H9 (cell line): ENCODE measurements at regions not wholly inside any gene's neighbourhood (a gene's known extent, or its start where the extent isn't known, plus 50 kb on each side); places are given as distances from the start of the nearest gene placed in this dataset.

Experiments
- DNase-seq: peaks from one replicate; pipeline ENCODE4 v3.0.0-alpha.2; 2017
- H2AFZ ChIP-seq: one replicate; pipeline ENCODE4 v1.6.1; 2013; ENCODE audit warnings: mild to moderate bottlenecking, low read length, control low read depth, moderate library complexity
- H2AK5ac ChIP-seq: 2 replicates; pipeline ENCODE4 v1.6.1; 2013; ENCODE audit warnings: low read length, control low read depth, mixed read lengths; ENCODE audit not compliant: insufficient read length
- H2BK120ac ChIP-seq: one replicate; pipeline ENCODE4 v1.6.1; 2013; ENCODE audit warnings: low read depth, mild to moderate bottlenecking, low read length, control low read depth, inconsistent platforms; ENCODE audit not compliant: poor library complexity, severe bottlenecking
- H2BK12ac ChIP-seq: 2 replicates; pipeline ENCODE4 v1.6.1; 2013; ENCODE audit warnings: low read length, control low read depth, mixed read lengths, low read depth; ENCODE audit not compliant: insufficient read length
- H2BK15ac ChIP-seq: 2 replicates; pipeline ENCODE4 v1.6.1; 2013; ENCODE audit warnings: low read depth, low read length, control low read depth
- H2BK20ac ChIP-seq: one replicate; pipeline ENCODE4 v1.6.1; 2013; ENCODE audit warnings: low read depth, mild to moderate bottlenecking, low read length, control low read depth, inconsistent platforms; ENCODE audit not compliant: poor library complexity, severe bottlenecking
- H2BK5ac ChIP-seq: 2 replicates; pipeline ENCODE4 v1.6.1; 2013; ENCODE audit warnings: low read length, control low read depth, mixed read lengths; ENCODE audit not compliant: insufficient read length
- H3K14ac ChIP-seq: 2 replicates; pipeline ENCODE4 v1.6.1; 2013; ENCODE audit warnings: low read length, control low read depth; ENCODE audit not compliant: insufficient read depth
- H3K18ac ChIP-seq: 2 replicates; pipeline ENCODE4 v1.6.1; 2013; ENCODE audit warnings: low read depth, mild to moderate bottlenecking, mixed read lengths, low read length, control low read depth; ENCODE audit not compliant: insufficient read length
- H3K23ac ChIP-seq: 2 replicates; pipeline ENCODE4 v1.6.1; 2013; ENCODE audit warnings: low read length, control low read depth, mixed read lengths, low read depth; ENCODE audit not compliant: insufficient read length
- H3K23me2 ChIP-seq: 2 replicates; pipeline ENCODE4 v1.6.1; 2013; ENCODE audit warnings: low read depth, mild to moderate bottlenecking, mixed read lengths, low read length, control low read depth; ENCODE audit not compliant: insufficient read length, poor library complexity, severe bottlenecking
- H3K27ac ChIP-seq: 2 replicates; pipeline ENCODE4 v1.5.1; 2013; ENCODE audit warnings: low read length, control low read depth, mixed read lengths, low read depth; ENCODE audit not compliant: insufficient read length
- H3K27me3 ChIP-seq: 2 replicates; pipeline ENCODE4 v1.6.1; 2013; ENCODE audit warnings: low read length, control low read depth, inconsistent platforms; ENCODE audit not compliant: insufficient read depth
- H3K4ac ChIP-seq: 2 replicates; pipeline ENCODE4 v1.6.1; 2013; ENCODE audit warnings: low read depth, mild to moderate bottlenecking, control low read depth, inconsistent platforms, low read length, moderate library complexity
- H3K4me1 ChIP-seq: 2 replicates; pipeline ENCODE4 v1.6.1; 2013; ENCODE audit warnings: low read length, control low read depth, inconsistent platforms; ENCODE audit not compliant: insufficient read depth
- H3K4me2 ChIP-seq: 2 replicates; pipeline ENCODE4 v1.6.1; 2013; ENCODE audit warnings: low read length, control low read depth, mixed read lengths; ENCODE audit not compliant: insufficient read length, insufficient read depth
- H3K56ac ChIP-seq: 2 replicates; pipeline ENCODE4 v1.6.1; 2013; ENCODE audit warnings: low read depth, mild to moderate bottlenecking, mixed read lengths, low read length, control low read depth; ENCODE audit not compliant: insufficient read length
- H3K79me1 ChIP-seq: 2 replicates; pipeline ENCODE4 v1.6.1; 2013; ENCODE audit warnings: low read depth, mild to moderate bottlenecking, moderate library complexity, low read length, control low read depth, inconsistent platforms; ENCODE audit not compliant: insufficient read depth, poor library complexity, severe bottlenecking
- H3K79me2 ChIP-seq: 2 replicates; pipeline ENCODE4 v1.6.1; 2013; ENCODE audit warnings: low read length, control low read depth, inconsistent platforms; ENCODE audit not compliant: insufficient read depth
- H3K9ac ChIP-seq: 2 replicates; pipeline ENCODE4 v1.6.1; 2013; ENCODE audit warnings: low read length, control low read depth, mixed read lengths; ENCODE audit not compliant: insufficient read length; ENCODE audit errors: extremely low read depth
- H3K9me3 ChIP-seq: one replicate; pipeline ENCODE4 v1.6.1; 2013; ENCODE audit warnings: low read depth, low read length, inconsistent platforms; ENCODE audit not compliant: control insufficient read depth
- H3T11ph ChIP-seq: one replicate; pipeline ENCODE4 v1.6.1; 2013; ENCODE audit warnings: mild to moderate bottlenecking, low read length, control low read depth, inconsistent platforms
- H4K20me1 ChIP-seq: one replicate; pipeline ENCODE4 v1.6.1; 2013; ENCODE audit not compliant: control insufficient read depth, insufficient read length, insufficient read depth
- H4K5ac ChIP-seq: 2 replicates; pipeline ENCODE4 v1.6.1; 2013; ENCODE audit warnings: low read depth, mild to moderate bottlenecking, mixed read lengths, low read length, control low read depth; ENCODE audit not compliant: insufficient read length
- H4K8ac ChIP-seq: replicated peaks from 2 replicates; pipeline ENCODE4 v1.6.1; 2013; ENCODE audit warnings: low read length, control low read depth, mixed read lengths, low read depth; ENCODE audit not compliant: insufficient read length
- H4K91ac ChIP-seq: 2 replicates; pipeline ENCODE4 v1.6.1; 2013; ENCODE audit warnings: low read depth, mild to moderate bottlenecking, moderate library complexity, mixed read lengths, low read length, control low read depth; ENCODE audit not compliant: insufficient read length
- H3K27ac Mint-ChIP-seq, 3 experiments: 2 replicates in 2 of 3; 3 replicates in 1 of 3; pipeline ENCODE4 v1.8.0; 2020 to 2021; ENCODE audit warnings: mixed read lengths in 3 of 3, mild to moderate bottlenecking in 1 of 3, moderate library complexity in 1 of 3
- H3K27me3 Mint-ChIP-seq: 2 replicates; pipeline ENCODE4 v1.8.0; 2021; ENCODE audit warnings: low read depth, mild to moderate bottlenecking, moderate library complexity, mixed read lengths
- H3K36me3 Mint-ChIP-seq, 3 experiments: 2 replicates in 2 of 3; 3 replicates in 1 of 3; pipeline ENCODE4 v1.8.0; 2020 to 2021; ENCODE audit warnings: low read depth in 3 of 3, mixed read lengths in 3 of 3; ENCODE audit not compliant: insufficient read depth in 1 of 3
- H3K4me1 Mint-ChIP-seq, 2 experiments: 2 replicates each; pipeline ENCODE4 v1.8.0; 2020; ENCODE audit warnings: mixed read lengths in 2 of 2
- H3K4me3 Mint-ChIP-seq, 2 experiments: 2 replicates in 1 of 2; 3 replicates in 1 of 2; pipeline ENCODE4 v1.8.0; 2020 to 2021; ENCODE audit warnings: mild to moderate bottlenecking in 2 of 2, mixed read lengths in 2 of 2, moderate library complexity in 1 of 2
- H3K9me3 Mint-ChIP-seq, 2 experiments: 2 replicates in 1 of 2; 3 replicates in 1 of 2; pipeline ENCODE4 v1.8.0; 2020; ENCODE audit warnings: mild to moderate bottlenecking in 2 of 2, mixed read lengths in 2 of 2, moderate library complexity in 1 of 2
- CTCF ChIP-seq: fragments of 200-600 bp; sonication (generic); conservative IDR thresholded peaks from 3 replicates; pipeline ENCODE4 v1.8.0; 2021; ENCODE audit warnings: antibody characterized with exemption, mild to moderate bottlenecking
- WGBS: extraction: QIAGEN DNeasy Blood & Tissue Kit; methylation state at CpG from one replicate; pipeline ENCODE4 v1.1.7; 2013; ENCODE audit warnings: missing lambda C conversion rate, low lambda C conversion rate, mixed read lengths; ENCODE audit not compliant: insufficient read length; ENCODE audit errors: extremely low coverage; 5-methylcytosine and 5-hydroxymethylcytosine counted together

- WGBS: no CpG with 5 or more reads among the region's 9 CpGs
- Histone ChIP-seq H3K14ac (no peak overlapping the region), H2BK20ac (no peak overlapping the region), H4K5ac (no peak overlapping the region), H3K9ac (no peak overlapping the region), H3K23me2 (no peaks in the 10 kb centered on the region), H3K9me3 (peaks cover under 1% of the 10 kb centered on the region), H3K27me3 (no peaks in the 10 kb centered on the region), H3T11ph (no peak overlapping the region), H3K79me2 (no peaks in the 10 kb centered on the region), H3K56ac (no peak overlapping the region), H2BK15ac (no peak overlapping the region), H2BK5ac (no peak overlapping the region), H4K20me1 (no peaks in the 10 kb centered on the region), H4K91ac (no peak overlapping the region), H2BK12ac (no peak overlapping the region), H3K79me1 (no peaks in the 10 kb centered on the region), H2AFZ (no peak overlapping the region), H3K4ac (no peak overlapping the region), H3K27ac (no peak overlapping the region), H3K4me1 (no peaks in the 10 kb centered on the region), H2AK5ac (no peak overlapping the region), H3K18ac (no peak overlapping the region), H3K23ac (no peak overlapping the region), H2BK120ac (no peak overlapping the region), H3K4me2 (no peak overlapping the region), H4K8ac (no peak overlapping the region)
- H3K27ac Mint-ChIP-seq: no peak overlapping the region
- no peak for TF ChIP-seq CTCF
- H3K9me3 Mint-ChIP-seq: peaks cover 43 to 55% of the 10 kb centered on the region in 2 experiments
- H3K27me3 Mint-ChIP-seq: no peaks in the 10 kb centered on the region; the same call in 1 of the 2 replicates
- H3K4me1 Mint-ChIP-seq: peaks cover 0 to 6% of the 10 kb centered on the region in 2 experiments; a peak in 1 of 4 replicates
- H3K4me3 Mint-ChIP-seq: no peak overlapping the region
- H3K36me3 Mint-ChIP-seq: peaks cover 0 to 2% (median 0%) of the 10 kb centered on the region in 3 experiments; a peak in 1 of 7 replicates
- DNase-seq: no peak
Measured at GRCh38 chrX:27519226-27519625, 56.1 kb upstream of the PPP4R3C start.
